NCI-H128 (cell line): ENCODE measurements at regions not wholly inside any gene's neighbourhood (a gene's known extent, or its start where the extent isn't known, plus 50 kb on each side); places are given as distances from the start of the nearest gene placed in this dataset.
"Not testable (repeated sequence)": the region's sequence is repeated elsewhere in the genome, so short reads cannot be mapped to it uniquely, and the experiment has no call there.

Experiments
- DNase-seq: peaks from one replicate; lab custom pipeline; 2025; ENCODE audit not compliant: unreplicated experiment; lab: John Stamatoyannopoulos, UW

DNA sequence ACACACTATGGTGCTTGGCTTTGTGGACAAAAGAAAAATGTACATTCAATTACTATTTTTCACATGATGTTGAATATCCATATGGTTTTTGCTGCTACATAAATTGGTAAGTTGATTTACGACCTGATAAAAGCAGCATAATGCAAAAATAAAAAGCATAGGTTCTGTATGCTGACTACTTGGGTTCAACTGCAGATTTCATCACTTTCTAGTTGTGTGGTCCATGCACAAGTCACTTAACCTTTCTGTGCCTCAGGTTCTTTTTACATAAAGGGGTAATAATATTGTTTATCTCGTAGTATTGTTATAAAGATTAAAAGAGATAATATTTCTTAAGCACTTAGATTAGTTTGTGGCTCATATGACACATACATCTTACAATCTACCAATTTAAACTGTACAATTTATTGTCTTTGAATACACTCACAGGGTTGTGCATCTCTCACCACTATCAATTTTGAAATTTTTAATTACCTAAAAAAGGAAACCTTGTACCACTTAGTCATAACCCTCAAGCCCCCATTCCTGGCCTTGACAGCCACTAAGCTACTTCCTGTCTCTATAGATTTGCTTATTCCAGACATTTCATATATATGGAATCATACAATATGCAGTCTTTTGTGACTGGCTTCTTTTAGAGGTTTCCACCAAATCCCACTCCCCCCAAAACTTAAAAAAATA, 1443.9 kb downstream of the SUCLG1 start:
- DNase-seq, result no peak

DNA sequence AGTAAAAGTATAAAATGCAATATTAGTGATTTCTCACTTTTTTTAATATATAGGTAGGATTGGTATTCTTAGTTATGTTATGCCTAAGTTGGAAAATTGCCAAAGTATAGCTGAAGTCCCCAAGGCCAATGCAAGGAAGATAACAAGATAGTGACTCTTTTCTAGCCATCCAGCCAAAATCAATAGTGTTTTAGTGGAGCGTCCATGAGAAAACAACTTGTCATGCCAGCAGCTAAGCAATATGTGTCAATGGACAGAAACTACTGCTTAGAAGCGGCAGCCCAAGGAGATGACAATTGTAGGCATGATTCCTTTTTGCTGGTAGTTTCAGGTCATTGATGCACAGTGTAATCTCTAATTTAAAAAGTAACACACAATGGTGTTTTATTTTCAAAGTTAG, 1444.6 kb downstream of the SUCLG1 start:
- no peak for DNase-seq

- no peak for DNase-seq
These were observed 1452.1 kb downstream of the SUCLG1 start for GRCh38 chr2:83006961-83007360.

DNA sequence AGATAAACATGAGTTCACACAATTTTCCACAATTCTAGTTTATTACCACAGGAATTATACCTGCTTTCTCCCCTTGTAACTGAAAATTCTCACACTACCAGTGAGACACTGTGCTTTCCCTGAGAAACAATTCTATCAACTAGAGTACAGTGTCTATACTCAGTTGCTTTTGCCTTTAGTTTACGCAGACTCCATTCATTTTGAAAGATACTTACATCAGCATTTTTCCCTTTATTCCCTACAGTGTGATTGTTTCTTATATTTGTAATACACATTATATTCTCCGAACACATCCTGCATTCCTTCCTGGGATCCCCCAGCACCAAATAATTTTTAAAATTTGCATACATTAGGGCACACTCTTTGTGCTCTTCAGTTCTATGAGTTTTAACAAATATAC, 1455.5 kb downstream of the SUCLG1 start:
- no peak for DNase-seq

- no peak for DNase-seq
These were observed 1456.4 kb downstream of the SUCLG1 start for GRCh38 chr2:83002706-83003105.

DNA sequence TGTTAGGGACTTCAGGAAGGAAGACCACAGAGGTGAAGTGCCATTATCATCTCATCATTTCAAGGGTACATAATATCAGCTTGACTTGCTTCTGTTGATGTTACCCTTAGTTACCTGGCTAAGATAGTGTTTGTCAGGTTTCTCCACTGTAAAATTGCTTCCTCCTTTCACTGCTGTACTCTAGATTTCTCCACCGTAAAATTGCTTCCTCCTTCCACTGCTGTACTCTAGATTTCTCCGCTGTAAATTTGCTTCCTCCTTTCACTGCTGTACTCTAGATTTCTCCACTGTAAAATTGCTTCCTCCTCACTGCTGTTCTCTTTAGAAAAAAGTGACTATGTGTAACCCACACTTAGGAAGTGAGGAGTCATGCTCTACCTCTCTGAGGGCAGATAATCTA, 1460.3 kb downstream of the SUCLG1 start:
- no peak for DNase-seq

- no peak for DNase-seq
These were observed 1462.9 kb downstream of the SUCLG1 start for GRCh38 chr2:82996217-82996616.

DNA sequence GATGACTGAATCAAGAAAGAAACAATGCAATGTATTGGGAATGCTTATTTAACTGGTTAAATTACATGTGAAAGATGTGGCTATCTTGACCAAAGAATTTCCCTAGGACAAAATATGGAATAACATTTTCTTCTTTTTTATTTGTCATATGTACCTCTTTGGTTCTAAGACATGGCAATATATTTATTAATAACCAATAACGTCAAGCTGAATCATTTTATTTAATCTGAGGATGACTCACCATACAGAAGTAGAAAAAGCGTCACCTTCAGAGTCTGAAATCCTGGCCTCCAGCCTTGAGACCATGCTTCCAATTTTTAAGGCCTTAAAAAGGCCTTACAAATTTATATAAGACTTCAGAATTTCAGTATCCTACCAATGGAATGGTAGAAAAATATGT, 1464.9 kb downstream of the SUCLG1 start:
- DNase-seq, result no peak

- no peak for DNase-seq
These were observed 1465.5 kb downstream of the SUCLG1 start for GRCh38 chr2:82993609-82994008.

- no peak for DNase-seq
These were observed 1466.1 kb downstream of the SUCLG1 start for GRCh38 chr2:82992968-82993367.

DNA sequence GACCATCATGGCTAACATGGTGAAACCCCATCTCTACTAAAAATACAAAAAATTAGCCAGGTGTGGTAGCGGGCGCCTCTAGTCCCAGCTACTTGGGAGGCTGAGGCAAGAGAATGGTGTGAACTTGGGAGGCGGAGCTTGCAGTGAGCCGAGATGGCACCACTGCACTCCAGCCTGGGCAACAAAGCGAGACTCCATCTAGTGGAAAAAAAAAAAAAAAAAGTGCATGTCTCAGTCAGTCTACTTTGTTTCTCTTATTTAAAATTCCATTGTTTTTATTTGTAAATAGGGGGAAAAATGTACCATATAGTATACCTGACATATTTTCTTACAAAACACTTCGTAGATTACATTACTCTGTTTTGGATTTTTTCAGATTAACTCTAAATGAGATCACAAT, 1471.4 kb downstream of the SUCLG1 start:
- not testable (repeated sequence) for DNase-seq

DNA sequence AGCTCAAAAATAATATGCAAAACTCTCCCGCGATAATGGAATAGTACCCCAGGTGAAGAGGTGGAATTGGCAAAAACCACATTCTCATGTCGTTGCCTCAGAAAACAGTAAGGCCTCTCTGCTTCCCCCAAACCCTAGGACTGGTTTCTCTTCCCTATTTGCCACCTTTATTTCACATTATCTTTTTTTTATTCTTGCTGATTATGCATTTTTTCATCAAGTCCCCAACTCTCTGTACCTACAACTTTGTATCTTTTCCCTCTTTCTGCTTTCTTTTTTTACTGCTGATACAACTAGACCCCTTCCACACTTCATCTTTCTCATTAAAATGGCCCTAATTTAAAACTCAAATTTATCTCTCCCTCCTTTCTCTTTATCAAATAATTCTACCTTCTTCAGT, 1472.2 kb downstream of the SUCLG1 start:
- no peak for DNase-seq

- no peak for DNase-seq
These were observed 1473.4 kb downstream of the SUCLG1 start for GRCh38 chr2:82985572-82986197.

DNA sequence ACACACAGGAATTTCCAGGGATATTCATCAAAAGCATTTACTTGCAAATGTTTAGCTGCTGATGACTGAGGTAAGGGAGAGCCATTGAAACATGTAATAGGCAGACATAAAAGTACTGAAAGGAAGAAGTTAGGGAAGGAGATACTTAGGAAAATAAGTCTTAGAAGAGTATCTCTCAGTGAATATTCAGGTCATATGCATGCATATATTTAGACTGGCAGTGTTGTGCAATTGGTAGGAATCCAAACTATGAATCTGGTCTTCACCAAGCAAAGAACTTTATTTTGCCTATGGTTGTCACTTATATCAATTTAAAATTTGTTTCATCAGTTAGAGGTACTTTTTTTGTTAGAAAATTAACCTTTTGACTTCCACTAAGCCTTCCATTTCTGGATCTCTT, 1490.7 kb downstream of the SUCLG1 start:
- DNase-seq, result no peak

- DNase-seq, result no peak
These were observed 1494.7 kb downstream of the SUCLG1 start for GRCh38 chr2:82964341-82964740.

GRCh38 chr2:82959727-82960126, 1499.4 kb downstream of the SUCLG1 start:
- no peak for DNase-seq

- DNase-seq, result no peak
These were observed 1504.2 kb downstream of the SUCLG1 start for GRCh38 chr2:82954868-82955267.

DNA sequence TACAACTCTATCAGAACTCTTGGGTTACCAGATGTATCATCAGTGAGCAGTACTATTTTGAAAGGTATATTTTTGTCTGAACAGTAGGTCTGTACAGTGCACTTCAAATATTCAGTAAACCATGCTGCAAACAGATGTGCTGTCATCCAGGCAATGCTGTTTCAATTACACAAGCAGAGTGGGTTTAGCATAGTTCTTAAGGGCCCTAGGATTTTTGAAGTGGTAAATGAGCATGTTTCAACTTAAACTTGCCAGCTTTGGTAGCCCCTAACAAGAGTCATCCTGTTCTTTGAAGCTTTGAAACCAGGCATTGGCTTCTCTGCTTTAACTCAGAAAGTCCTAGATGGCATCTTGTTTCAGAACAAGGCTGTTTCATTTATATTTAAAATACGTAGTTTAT, 1519.9 kb downstream of the SUCLG1 start:
- no peak for DNase-seq

- not testable (repeated sequence) for DNase-seq
These were observed 1520.7 kb downstream of the SUCLG1 start for GRCh38 chr2:82938321-82938845.

DNA sequence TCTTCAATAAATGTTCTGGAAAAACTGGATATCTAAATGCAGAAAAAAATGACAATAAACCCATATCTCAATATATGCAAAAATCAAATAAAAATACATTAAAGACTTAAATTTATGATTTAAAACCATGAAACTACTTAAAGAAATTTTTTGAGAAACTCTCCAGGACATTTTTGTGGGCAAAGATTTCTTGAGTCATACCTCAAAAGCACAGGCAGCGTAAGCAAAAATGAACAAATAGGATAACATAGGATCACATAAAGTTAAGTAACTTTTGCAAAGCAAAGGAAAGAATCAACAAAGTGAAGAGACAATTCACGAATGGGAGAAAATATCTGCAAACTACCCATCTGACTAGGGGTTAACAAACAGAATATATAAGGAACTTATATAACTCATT, 1545.5 kb downstream of the SUCLG1 start:
- DNase-seq, result no peak

DNA sequence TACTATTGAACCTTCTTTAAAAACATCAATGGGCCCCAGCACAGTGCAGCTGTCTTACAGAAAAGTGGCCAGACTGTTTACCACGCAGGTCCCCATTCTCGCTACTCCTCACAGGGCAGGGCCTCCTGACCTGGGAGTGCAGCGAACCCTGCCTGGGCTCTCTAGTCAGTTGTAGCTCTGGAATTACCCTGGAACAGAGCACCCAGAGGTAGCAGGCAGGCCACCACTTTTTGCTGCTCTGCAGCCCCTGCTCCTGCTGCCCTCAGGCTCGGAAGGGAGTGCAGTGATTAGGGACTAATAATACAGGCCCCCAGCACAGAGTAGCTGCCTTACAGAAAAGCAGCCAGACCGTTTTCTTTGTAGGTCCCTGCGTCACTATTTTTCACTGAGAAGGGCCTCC, 1563.0 kb downstream of the SUCLG1 start:
- DNase-seq, result no peak

- no peak for DNase-seq
These were observed 1565.9 kb downstream of the SUCLG1 start for GRCh38 chr2:82893190-82893589.

- no peak for DNase-seq
These were observed 1579.3 kb downstream of the SUCLG1 start for GRCh38 chr2:82879803-82880202.
